ENCODE measurements at regions not wholly inside any gene's neighbourhood (a gene's known extent, or its start where the extent isn't known, plus 50 kb on each side); places are given as distances from the start of the nearest gene placed in this dataset.
A peak's percentile ranks its signal among the peaks of the same experiment; 100 is the strongest.
"Not testable (repeated sequence)": the region's sequence is repeated elsewhere in the genome, so short reads cannot be mapped to it uniquely, and the experiment has no call there.

DNA sequence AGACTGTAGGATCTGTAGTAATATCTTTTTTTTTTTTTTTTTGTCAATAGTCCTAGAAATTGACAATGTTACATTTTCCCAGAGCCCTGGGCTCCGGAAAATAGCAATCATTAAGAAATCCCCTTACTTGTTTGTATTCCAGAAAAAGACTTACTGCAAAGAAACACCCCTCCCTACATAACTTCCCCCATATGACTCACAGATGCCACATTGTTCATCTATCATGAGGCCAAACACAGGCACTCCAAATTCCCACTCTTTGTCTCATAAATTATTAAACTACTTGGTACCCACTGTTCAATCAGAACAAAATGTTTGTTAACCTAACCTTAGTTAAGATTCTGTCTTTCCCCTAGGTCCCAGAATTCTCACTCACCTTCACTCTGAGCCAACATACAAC, 53.5 kb downstream of the TEX51 start:
- no peak for DNase-seq (ENCODE audit: low read depth in 2 of 2)

DNA sequence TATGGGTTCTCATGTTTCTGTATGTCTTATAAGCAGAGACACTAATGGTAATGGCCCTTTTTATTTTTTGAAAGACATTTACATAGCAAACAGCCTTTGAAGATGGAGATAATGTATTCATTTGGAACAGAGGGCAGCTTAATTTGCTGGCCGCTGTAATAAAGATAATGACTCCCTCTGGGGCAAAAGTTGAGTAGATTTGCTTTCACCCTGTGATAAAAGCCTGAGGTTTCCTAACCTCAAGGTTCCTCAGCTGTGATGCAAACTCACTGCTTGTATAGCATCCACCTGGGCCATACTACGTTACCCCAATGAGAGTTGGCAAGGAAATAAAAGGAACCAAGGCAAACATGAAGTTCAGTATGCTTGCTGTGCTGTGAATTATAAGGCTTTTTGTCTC, 54.8 kb downstream of the TEX51 start:
- no peak for DNase-seq (ENCODE audit: low read depth in 2 of 2)

DNA sequence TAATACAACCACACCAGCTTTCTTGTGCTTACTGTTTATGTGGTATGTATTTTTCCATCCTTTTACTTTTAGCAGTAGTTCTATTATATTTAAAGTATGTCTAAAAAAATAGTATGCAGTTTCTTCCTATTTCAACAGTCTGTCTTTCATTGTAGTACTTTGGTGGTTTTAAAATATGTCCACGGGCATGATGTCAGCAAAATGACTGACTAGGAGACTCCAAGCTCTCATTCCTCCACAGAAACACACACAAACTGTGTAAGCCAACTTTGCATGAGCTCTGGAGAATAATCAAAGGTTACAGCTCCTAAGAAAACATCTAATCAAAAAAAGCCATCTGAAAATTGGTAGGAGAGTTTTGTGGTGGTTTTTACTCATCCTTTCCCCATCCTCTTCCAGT, 56.1 kb downstream of the TEX51 start:
- no peak for DNase-seq (ENCODE audit: low read depth in 2 of 2)

DNA sequence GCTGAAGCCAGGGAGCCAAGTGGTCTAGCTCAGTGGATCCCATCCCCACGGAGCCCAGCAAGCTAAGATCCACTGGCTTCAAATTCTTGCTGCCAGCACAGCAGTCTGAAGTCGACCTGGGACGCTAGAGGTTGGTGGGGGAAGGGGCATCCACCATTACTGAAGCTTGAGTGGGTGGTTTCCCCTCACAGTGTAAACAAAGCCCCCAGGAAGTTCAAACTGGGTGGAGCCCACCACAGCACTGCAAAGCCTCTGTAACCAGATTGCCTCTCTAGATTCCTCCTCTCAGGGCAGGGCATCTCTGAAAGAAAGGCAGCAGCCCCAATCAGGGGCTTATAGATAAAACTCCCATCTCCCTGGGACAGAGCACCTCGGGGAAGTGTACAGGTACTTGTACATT, 58.1 kb downstream of the TEX51 start:
- not testable (repeated sequence) for DNase-seq (ENCODE audit: low read depth in 2 of 2)

DNA sequence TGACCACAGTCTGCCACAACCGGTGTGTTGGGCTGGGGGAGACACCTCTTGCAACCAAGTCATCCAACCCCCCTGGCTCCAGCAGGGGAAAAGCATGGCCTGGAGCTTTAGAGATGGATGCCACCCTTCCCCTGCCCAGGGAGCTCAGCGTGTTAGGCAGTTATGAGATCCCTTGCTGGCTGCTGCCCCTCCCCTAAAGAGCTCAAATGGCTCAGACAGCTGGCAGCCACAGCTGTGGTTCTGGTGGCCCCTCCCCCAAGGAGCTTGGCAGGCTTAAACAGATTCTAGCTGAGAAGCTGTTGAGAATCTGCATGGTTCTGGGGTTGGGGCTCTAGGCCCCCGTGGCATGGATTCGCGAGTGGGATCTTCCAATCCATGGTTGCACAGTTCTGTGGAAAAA, 64.7 kb downstream of the TEX51 start:
- DNase-seq (ENCODE audit: low read depth in 2 of 2), result no peak

DNA sequence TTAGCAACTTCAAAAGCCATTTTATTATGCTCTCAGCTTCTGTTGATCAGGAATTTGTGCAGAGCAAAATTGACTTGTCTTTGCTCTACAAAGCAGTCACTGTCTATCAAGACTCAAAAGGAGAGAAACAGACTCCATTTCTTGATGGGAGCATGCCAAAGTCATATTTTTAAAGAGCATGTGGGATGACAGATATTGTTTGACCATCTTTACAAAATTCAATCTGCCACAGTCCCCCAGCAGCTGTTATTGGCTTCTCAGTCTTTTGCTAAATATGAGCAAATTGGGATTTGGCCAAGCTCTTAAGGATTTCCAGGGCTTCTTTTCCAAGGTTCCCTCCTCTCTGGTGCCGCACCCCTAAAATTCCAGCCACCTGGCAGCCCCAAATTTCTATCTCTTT, 67.9 kb downstream of the TEX51 start:
- no peak for DNase-seq (ENCODE audit: low read depth in 2 of 2)

DNA sequence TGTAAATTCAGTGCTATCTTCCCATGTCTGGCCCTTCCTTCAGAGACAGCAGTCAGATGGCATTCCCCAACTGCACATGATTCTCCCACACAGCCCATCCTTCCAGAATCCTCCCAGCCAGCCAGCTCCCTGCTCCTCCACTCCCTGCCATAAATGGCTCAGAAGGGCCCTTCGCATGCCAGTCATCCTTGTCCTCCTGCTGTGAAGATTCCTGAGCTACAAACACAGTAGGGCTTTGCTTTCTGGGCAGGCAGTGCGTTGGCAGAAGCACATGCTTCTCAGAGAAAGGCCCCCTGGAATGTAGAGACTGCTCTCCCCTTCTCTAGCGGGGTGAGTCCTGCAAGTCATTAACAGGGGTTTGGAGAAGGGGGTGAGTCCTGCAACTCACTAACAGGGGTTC, 71.9 kb downstream of the TEX51 start:
- no peak for DNase-seq (ENCODE audit: low read depth in 2 of 2)

DNA sequence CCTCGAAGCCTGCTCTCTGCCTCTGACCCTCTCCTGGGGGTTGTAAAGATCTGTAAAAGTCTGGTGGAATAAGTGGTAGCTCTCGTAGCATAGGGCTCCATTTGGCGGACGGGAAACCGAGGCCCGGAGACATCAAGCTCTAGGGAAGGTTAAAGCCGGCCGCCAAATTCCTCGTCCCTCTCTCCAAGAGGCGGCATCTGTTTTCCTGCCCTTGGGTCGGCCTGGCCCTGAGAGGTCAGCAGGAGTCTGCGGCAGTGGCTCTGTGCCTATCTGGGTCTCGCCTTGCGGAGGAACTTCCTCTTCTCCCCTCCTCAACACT, 72.4 kb downstream of the TEX51 start:
- no peak for DNase-seq (ENCODE audit: low read depth in 2 of 2)

DNA sequence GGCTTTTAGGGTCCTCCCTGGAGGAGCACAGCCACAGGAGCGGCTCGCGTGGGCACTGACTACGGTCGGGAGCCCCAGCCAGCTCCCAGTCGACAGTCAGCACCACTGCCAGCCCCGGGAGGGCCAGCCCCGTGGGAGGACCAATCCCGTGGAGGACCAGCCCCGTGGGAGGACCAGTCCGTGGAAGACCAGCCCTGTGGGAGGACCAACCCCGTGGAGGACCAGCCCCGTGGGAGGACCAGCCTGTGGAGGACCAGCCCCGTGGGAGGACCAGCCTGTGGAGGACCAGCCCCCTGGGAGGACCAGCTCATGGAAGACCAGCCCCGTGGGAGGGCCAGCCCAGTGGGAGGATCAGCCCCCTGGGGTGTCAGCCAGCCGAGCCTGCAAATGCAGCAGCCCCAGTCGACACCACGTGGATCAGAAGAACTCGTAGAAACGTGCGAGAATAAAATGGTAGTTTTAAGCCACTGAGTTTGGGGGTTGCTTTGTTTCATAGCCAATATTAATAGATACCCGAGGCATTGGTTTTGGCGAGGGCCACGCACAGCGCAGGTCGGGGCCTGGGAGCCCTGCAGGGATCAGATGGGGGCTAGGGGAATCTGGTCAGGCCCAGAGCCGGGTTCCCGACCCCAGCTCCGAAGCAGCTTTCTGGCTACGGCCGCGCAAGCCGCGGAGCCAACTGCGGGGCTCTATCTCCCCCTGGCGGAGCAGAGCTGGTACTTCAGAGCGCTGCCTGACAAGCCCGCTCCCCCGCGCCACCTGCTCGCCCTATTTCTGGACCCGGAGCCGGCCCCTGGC, 73.0 kb downstream of the TEX51 start:
- peak; percentile 25 to 38 for DNase-seq (ENCODE audit: low read depth in 2 of 2)

DNA sequence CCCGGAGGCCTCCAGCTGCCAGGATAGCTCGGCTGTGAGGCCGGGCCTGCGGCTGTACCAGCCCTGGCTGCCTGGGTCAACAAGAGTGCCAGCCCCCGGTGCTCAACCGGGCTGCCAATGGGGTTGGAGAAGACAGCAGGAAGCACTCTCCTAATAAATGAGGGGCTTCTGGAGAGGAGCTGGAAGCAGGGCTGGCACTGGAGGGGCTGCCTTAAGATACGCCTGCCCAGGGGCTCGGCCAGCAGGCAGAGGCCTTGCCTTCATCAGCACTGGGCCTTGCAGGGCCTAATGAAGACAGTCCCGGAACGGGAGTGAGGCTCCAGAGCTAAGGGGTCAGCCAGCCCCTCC, 73.6 kb downstream of the TEX51 start:
- no peak for DNase-seq (ENCODE audit: low read depth in 2 of 2)

DNA sequence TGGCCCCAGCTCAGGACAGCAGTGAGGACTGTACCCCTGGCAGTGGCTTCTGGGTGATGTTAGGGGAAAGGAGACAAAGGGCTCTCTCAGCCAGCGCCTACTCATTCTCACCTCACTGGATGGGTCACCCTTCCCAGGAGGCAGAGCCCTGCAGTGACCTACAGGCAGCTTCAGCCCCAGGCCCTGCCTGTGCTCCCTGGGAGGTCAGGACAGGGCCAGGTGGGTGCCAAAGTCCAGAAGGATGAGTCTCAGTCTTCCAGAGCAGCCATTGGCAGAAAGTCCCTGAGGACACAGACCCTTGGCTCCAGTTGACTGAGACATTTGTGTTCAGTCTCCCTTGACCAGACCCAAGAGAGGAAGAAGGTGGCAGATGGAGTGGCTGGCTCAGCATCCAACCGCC, 75.1 kb downstream of the TEX51 start:
- DNase-seq (ENCODE audit: low read depth in 2 of 2), result no peak

DNA sequence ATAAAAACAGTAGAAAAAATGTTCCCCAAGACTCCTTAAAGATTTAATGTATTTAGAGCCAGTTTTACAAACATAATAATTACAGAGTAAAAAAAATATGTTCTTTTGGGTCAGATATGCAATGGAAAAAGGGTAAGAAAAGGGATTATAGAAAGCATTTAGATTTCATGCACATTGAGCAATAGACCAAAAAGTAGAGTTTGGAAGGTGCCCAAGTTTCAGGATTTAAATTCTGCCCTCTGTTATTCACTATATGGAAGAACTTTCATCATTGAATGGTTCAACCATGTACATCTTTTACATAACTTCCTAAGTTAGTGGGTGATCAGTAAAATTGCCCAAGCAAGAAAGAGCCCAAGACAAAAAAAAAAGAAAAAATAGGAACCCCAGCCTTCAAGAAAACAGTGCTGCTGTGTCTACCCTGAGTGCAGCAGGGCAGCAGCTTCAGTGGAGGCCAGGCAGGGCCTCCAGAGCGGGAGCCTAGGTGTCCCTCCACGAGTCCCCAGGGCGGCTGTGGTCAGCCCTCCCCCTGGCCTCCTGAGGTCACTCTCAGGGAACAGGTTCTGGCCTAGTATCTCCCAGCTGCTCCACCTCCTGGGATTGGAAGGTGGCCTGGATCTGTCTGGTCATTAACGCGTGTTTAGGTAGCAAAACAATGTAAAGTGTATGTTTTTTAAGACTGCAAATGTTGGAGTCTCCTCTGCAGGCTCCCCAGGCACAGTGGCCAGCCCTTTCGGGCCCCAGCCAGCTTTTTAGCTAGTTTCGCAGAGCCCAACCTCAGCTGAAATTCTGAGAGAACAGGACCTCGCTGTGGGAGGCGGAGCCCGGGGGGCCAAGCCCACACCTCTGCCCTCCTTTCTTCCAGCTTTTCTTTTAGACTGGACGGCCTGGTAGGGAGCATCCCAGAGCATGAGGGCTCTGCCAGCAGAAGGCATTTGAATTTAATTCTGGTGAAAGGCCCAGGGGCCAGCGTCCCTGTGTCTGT, 77.3 kb downstream of the TEX51 start:
- no peak for DNase-seq (ENCODE audit: low read depth in 2 of 2)

DNA sequence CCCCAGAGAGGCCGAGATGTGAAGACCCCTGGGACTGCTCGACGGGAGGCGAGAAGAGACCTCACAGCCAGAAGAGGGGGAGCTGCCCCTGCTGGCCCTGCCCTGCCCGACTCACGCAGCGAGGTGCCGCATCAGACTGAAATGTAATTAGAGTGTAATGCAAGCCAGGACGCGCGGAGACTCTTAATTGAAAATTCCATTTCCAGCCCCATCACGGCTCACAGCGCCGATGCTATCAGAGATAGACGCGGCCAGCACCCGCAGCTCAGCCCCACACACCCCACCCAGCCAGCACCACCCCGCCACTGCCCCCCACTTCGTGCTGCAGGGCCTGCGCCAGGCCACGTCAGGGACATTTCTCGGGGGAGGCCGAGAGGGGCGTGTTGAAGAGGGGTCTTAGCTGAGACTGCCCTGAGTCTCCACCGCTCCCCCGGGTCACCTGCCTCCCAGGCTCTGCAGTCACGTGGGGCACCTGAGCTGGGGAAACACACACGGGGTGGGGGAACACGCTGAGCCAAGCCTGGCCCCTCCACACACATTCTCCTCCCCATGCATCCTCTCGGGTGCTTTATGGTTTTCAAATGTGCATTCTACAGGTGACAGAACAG, 78.1 kb downstream of the TEX51 start:
- DNase-seq (ENCODE audit: low read depth in 2 of 2), result no peak

DNA sequence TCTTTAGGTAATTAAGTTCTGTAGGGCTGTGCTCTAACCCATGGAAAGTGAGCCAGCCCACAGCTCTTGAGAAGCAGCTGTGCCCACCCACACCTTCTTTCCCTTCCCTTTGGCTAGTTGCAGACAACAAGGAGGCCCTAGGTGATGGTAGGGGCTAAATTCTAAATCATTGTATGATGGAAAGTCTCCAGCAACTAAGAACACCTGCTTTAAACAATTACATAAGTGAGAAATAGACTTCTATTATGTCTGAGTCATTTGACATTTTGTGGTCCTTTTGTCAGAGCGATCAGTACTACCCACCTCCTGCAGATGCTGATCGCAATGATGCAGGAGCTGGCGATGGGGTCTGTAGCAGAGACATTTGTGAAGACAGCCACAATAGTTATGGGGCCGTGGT, 79.6 kb downstream of the TEX51 start:
- no peak for DNase-seq (ENCODE audit: low read depth in 2 of 2)

DNA sequence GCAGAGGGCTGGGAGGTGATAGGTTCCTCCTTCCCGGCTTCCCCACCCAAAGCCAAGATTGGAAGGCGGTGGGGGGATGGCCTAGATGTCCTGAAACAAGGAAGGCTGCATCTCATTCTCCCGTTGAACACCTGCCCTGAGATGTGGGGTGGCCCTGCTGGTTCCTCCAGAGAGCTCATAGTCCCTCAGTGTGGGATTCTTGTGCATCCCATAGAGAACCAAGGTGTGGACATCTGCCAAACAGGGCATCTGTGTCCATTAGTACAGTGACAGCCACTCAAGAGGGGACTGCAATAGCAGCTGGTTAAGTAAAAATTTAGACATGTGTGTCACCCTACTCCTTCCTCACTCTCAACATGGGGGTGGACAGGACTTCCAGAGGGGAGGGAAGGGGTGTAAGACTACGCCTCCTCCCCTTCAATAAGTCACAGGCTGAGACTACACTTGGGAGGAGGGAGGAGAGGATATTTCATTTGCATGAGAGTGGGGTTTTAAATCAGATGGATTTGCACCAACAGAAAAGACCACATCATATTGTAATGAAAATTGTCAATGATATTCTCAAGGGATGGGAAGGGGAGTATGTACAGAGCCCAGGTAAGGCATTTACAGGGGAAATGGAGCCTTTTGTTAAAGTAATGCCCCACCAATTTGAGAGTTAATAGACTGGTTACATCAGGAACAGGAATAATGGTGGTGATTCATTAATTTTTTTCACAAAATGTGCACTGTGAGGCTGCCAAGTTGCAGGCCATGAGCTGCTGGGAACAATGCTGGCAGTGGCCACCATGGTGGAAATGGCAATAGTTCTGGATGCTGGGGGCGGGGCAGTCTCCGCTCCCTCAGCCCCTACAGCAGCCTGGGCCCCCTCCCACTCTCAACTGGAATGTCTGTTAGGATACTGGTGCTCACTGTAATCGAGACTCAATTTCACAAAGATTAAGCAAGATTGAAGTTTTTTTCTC, 80.6 kb downstream of the TEX51 start:
- no peak for DNase-seq (ENCODE audit: low read depth in 2 of 2)

DNA sequence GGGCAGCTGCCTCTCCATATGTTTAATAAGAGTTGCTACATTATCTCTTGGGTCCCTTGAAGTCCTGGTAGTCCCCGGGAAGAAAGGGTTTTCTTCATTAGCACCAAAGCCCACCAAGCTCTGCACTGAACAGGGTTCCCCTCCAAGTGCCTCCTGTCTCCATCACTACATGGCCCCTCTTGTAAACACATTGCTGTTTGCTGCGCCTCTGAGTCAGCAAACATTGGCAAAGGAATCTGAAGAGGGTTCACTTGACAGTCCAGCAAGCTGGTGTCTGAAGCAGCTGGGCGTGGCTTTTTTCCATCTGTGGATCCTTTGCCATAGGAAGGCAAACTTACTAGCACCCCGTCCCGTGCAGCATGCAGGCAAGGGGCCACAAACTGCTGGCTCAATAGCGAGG, 82.8 kb downstream of the TEX51 start:
- DNase-seq (ENCODE audit: low read depth in 2 of 2), result no peak

DNA sequence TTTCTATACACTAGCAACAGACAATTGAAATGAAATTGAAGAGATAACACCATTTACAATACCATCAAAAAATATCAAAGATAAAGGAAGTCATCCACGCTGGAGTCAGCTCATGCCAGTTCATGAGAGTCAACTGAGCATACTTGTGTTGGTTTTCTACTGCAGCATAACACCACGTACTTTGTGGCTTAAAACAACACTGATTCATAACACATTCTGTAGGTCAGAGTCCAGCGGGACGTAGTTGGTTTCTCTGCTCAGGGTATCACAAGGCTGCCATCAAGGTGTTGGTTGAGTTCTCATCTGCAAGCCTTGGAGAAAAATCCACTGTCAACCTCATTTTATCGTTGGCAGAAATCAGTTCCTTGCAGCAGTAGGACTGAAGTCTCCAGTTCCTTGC, 84.2 kb downstream of the TEX51 start:
- DNase-seq (ENCODE audit: low read depth in 2 of 2), result no peak

DNA sequence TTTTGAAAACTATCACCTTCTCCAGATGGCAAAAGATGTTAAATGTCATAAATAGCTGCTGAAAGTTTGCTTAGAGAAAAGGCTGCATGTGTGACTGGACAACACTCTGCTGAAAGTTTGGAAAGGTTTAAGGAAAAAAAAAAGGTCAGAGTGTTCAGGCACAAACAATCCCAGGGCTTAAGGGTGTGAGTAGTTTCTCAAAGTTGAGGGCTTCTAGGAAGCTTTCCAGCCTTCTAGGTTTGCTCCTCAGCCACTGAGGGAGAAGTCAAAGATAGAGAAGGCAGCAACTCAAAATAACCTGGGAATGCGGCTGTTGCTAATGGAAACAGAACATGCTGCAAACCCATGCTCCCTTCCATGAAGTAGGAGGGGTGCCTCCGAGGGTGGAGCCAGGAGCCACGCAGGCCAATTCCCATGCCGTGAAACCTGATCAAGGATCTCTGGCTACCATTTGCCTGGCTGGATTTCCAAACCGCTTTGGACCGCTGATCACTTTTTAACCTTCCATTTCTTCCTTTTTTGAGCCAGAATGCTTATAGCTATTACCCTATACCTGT, 88.0 kb downstream of the TEX51 start:
- DNase-seq (ENCODE audit: low read depth in 2 of 2), result no peak

DNA sequence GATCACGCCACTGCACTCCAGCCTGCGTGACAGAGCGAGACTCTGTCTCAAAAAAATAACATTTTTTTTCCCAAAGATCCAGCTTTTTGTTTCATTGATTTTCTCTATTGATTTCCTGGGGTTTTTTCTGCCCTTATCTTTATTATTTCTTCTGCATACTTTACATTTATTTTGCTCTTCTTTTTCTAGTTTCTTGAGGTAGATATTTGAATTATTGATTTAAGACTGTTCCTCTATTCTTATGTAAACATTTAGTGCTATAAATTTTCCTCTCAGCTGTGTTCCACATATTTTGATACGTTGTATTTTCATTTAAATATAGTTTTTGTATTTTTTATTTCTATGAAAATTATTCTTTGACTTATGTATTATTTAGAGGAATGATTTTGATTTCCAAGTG, 89.8 kb downstream of the TEX51 start:
- no peak for DNase-seq (ENCODE audit: low read depth in 2 of 2)

DNA sequence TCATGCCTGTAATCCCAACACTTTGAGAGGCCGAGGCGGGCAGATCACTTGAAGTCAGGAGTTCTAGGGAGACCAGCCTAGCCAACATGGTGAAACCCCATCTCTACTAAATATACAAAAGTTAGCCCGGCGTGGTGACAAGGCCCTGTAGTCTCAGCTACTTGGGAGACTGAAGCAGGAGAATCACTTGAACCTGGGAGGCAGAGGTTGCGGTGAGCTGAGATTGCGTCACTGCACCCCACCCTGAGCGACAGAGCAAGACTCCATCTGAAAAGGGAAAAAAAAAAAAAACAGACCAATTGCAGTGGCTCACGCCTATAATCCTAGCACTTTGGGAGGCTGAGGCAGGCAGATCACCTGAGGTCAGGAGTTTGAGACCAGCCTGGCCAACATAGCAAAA, 90.4 kb downstream of the TEX51 start:
- DNase-seq (ENCODE audit: low read depth in 2 of 2), result not testable (repeated sequence)

DNA sequence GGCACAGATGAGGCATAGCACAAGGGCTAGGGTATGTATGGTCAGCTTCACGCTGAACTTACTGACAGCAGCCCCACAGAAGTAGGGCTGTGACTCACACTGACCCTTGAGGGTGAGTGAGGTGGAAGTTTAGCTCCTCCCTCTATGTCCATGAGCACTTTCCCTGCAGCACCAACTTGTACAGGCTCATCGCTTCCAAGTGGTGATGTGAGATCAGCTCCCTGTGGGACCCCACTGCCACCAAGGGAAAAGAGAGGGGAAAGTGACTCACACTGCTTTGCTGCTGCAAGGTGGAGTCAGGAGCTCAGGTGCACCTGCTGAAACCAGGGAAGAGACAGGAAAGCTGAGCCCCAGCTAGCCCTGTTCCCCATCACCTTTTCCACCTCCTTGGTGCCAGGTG, 91.5 kb downstream of the TEX51 start:
- DNase-seq (ENCODE audit: low read depth in 2 of 2), result no peak
